CD14-positive monocyte (primary cell): ENCODE measurements at regions not wholly inside any gene's neighbourhood (a gene's known extent, or its start where the extent isn't known, plus 50 kb on each side); places are given as distances from the start of the nearest gene placed in this dataset.
A peak's percentile ranks its signal among the peaks of the same experiment; 100 is the strongest.

ENCODE experiments used
- DNase-seq, 3 donors: peaks; one replicate each; pipeline ENCODE4 v3.0.0-alpha.2; 2011 to 2022
- H2AFZ ChIP-seq: 2 replicates; pipeline ENCODE4 v1.6.0; 2012; ENCODE audit warnings: mild to moderate bottlenecking, low read depth, low read length, inconsistent platforms; ENCODE audit not compliant: insufficient read depth, poor library complexity, severe bottlenecking
- H3K27ac ChIP-seq, 2 donors: 1 replicate in 1 of 2; 2 replicates in 1 of 2; pipeline ENCODE4 v1.5.1; 2012 to 2013; ENCODE audit warnings: low read length in 2 of 2, control low read depth in 1 of 2, inconsistent platforms in 1 of 2, low read depth in 1 of 2, mild to moderate bottlenecking in 1 of 2
- H3K27me3 ChIP-seq, 2 donors: one replicate each; pipeline versions ENCODE4 v1.6.0 to v1.6.1; 2011 to 2013; ENCODE audit warnings: low read length in 2 of 2; ENCODE audit not compliant: control insufficient read depth in 2 of 2, insufficient read depth in 2 of 2
- H3K36me3 ChIP-seq, 2 donors: replicated peaks in 1 of 2; 1 replicate in 1 of 2; 2 replicates in 1 of 2; pipeline versions ENCODE4 v1.5.1 to v1.6.1; 2012 to 2013; ENCODE audit warnings: low read length in 2 of 2, control low read depth in 1 of 2, inconsistent platforms in 1 of 2, mild to moderate bottlenecking in 1 of 2; ENCODE audit not compliant: insufficient read depth in 2 of 2, control insufficient read depth in 1 of 2
- H3K4me1 ChIP-seq, 2 donors: 1 replicate in 1 of 2; 2 replicates in 1 of 2; pipeline versions ENCODE4 v1.5.1 to v1.6.1; 2012 to 2013; ENCODE audit warnings: low read length in 2 of 2, control low read depth in 1 of 2, inconsistent platforms in 1 of 2, mild to moderate bottlenecking in 1 of 2, moderate library complexity in 1 of 2; ENCODE audit not compliant: insufficient read depth in 2 of 2, control insufficient read depth in 1 of 2
- H3K4me2 ChIP-seq: replicated peaks from 2 replicates; pipeline ENCODE3; 2012; ENCODE audit warnings: low read length, moderate library complexity, mild to moderate bottlenecking; ENCODE audit not compliant: poor library complexity, severe bottlenecking; ENCODE audit errors: extremely low read depth
- H3K4me3 ChIP-seq, 3 experiments: fragments of 200-600 bp in 1 of 3; sonication (generic) in 1 of 3; replicated peaks in 1 of 3; 1 replicate in 2 of 3; 2 replicates in 1 of 3; pipeline ENCODE4 v1.5.1; 2011 to 2013; ENCODE audit warnings: low read length in 3 of 3, mild to moderate bottlenecking in 3 of 3, control low read depth in 2 of 3, low read depth in 2 of 3, inconsistent platforms in 1 of 3, moderate library complexity in 1 of 3
- H3K79me2 ChIP-seq: 2 replicates; pipeline ENCODE4 v1.6.0; 2012; ENCODE audit warnings: mild to moderate bottlenecking, control low read depth, inconsistent platforms, low read length, moderate library complexity; ENCODE audit not compliant: insufficient read depth
- H3K9ac ChIP-seq: 2 replicates; pipeline ENCODE4 v1.6.0; 2017; ENCODE audit warnings: low read length, mild to moderate bottlenecking; ENCODE audit not compliant: insufficient read depth, poor library complexity, severe bottlenecking
- H3K9me3 ChIP-seq, 2 donors: replicated peaks in 1 of 2; 1 replicate in 1 of 2; 2 replicates in 1 of 2; pipeline versions ENCODE4 v1.5.1 to v1.6.1; 2012 to 2013; ENCODE audit warnings: low read length in 2 of 2, control low read depth in 1 of 2; ENCODE audit not compliant: control insufficient read depth in 1 of 2, insufficient read depth in 1 of 2
- H4K20me1 ChIP-seq: 2 replicates; pipeline ENCODE4 v1.6.0; 2012; ENCODE audit warnings: mild to moderate bottlenecking, low read length, control low read depth, moderate library complexity; ENCODE audit not compliant: insufficient read depth
- H3K27ac Mint-ChIP-seq, 7 donors: one replicate each; pipeline ENCODE4 v1.8.0; 2020; ENCODE audit warnings: mild to moderate bottlenecking in 7 of 7, mixed read lengths in 7 of 7, moderate library complexity in 6 of 7, inconsistent platforms in 2 of 7
- H3K27me3 Mint-ChIP-seq, 3 donors: one replicate each; pipeline ENCODE4 v1.8.0; 2021 to 2022; ENCODE audit warnings: low read depth in 3 of 3, mild to moderate bottlenecking in 3 of 3, mixed read lengths in 3 of 3, moderate library complexity in 3 of 3, inconsistent platforms in 1 of 3
- H3K36me3 Mint-ChIP-seq, 2 donors: one replicate each; pipeline ENCODE4 v1.8.0; 2020; ENCODE audit warnings: mixed read lengths in 2 of 2, inconsistent platforms in 1 of 2, mild to moderate bottlenecking in 1 of 2
- H3K4me1 Mint-ChIP-seq: one replicate; pipeline ENCODE4 v1.8.0; 2020; ENCODE audit warnings: mild to moderate bottlenecking, mixed read lengths
- H3K4me3 Mint-ChIP-seq, 2 donors: one replicate each; pipeline ENCODE4 v1.8.0; 2020; ENCODE audit warnings: mild to moderate bottlenecking in 2 of 2, mixed read lengths in 2 of 2, moderate library complexity in 1 of 2
- H3K9me3 Mint-ChIP-seq, 7 donors: one replicate each; pipeline ENCODE4 v1.8.0; 2020 to 2022; ENCODE audit warnings: mixed read lengths in 7 of 7, mild to moderate bottlenecking in 6 of 7, moderate library complexity in 6 of 7, inconsistent platforms in 2 of 7
- CTCF ChIP-seq: fragments of 200-600 bp; IDR thresholded peaks from one replicate; pipeline ENCODE4 v1.8.0; 2022; ENCODE audit warnings: antibody characterized with exemption, mild to moderate bottlenecking
- WGBS: methylation state at CpG from one replicate; pipeline ENCODE4 v1.1.5; 2013; ENCODE audit warnings: missing lambda C conversion rate; ENCODE audit not compliant: insufficient coverage; 5-methylcytosine and 5-hydroxymethylcytosine counted together
- intact Hi-C, 2 donors: fragments of 100-400 bp; cut with micrococcal nuclease; formaldehyde crosslinking; loops; one replicate each; pipeline versions ENCODE4 v1.15.0 to v1.15.1; 2023

DNA sequence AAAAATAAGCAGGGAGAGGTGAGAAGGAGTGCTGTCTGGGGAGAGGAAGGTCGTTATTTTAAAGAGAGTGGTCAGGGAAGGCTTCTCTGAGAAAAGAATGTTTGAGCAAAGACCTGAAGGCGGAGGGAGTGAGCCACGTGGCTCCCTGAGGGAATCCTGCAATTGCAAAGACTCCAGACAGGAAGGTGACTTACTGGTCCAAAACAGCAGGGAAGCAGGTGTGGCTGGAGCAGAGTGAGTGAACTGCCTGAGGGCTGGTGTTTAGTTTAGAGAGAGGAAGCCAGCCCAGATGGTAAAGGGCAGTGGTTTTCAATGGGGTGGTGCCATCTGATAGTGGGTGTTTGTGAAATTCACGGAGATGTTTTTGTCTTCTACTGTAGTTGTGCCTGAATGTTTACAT lies 58.8 kb upstream of the LTA4H start:
- Histone ChIP-seq H3K4me1 (peaks cover 5 to 7% of the 10 kb centered on the region in 2 donors), H3K9ac (no peak overlapping the region), H4K20me1 (no peaks in the 10 kb centered on the region), H3K4me2 (no peak overlapping the region), H3K4me3 (no peak overlapping the region), H3K36me3 (no peaks in the 10 kb centered on the region), H3K79me2 (no peaks in the 10 kb centered on the region), H3K9me3 (peaks cover 20 to 21% of the 10 kb centered on the region in 2 donors), H3K27me3 (no peaks in the 10 kb centered on the region), H2AFZ (peak overlapping the region; percentile 26), H3K27ac (no peak overlapping the region)
- Mint-ChIP-seq H3K36me3 (peaks cover 5 to 6% of the 10 kb centered on the region in 2 donors), H3K27ac (peak overlapping the region in 3 of 7 donors; percentile 10 to 62 (median 35)), H3K4me1 (peaks cover 25% of the 10 kb centered on the region), H3K27me3 (peaks cover 1 to 3% (median 2%) of the 10 kb centered on the region in 3 donors), H3K9me3 (peaks cover 12 to 26% (median 18%) of the 10 kb centered on the region in 7 donors), H3K4me3 (peak overlapping the region in 1 of 2 donors; percentile 52)
- no peak for TF ChIP-seq CTCF
- intact Hi-C loops: no loop called here
- WGBS: 5% methylated on average over 3 of the region's 4 CpGs
- DNase-seq: no peak

- Histone ChIP-seq H4K20me1 (no peaks in the 10 kb centered on the region), H3K9ac (no peak overlapping the region), H3K27me3 (no peaks in the 10 kb centered on the region), H3K27ac (no peak overlapping the region), H3K4me2 (no peak overlapping the region), H3K79me2 (no peaks in the 10 kb centered on the region), H3K36me3 (no peaks in the 10 kb centered on the region), H3K9me3 (no peaks in the 10 kb centered on the region), H2AFZ (no peak overlapping the region), H3K4me1 (peaks cover 29 to 30% of the 10 kb centered on the region in 2 donors), H3K4me3 (no peak overlapping the region)
- no peak for DNase-seq
- no peaks in the 10 kb centered on the region for H3K36me3 Mint-ChIP-seq
- no peak overlapping the region for H3K27ac Mint-ChIP-seq
- intact Hi-C loops: no loop called here
- no CpG with 5 or more reads among the region's 2 CpGs for WGBS
- peaks cover 45% of the 10 kb centered on the region for H3K4me1 Mint-ChIP-seq
- H3K4me3 Mint-ChIP-seq: no peak overlapping the region
- peaks cover 0 to 1% (median 1%) of the 10 kb centered on the region in 3 donors for H3K27me3 Mint-ChIP-seq
- TF ChIP-seq CTCF: no peak
- H3K9me3 Mint-ChIP-seq: peaks cover 0 to 1% (median 0%) of the 10 kb centered on the region in 7 donors
Measured at GRCh38 chr12:96098631-96099030, 63.2 kb upstream of the LTA4H start.
